Activated T-helper 1 cell treated with anti-CD3 and anti-CD28 coated beads, Interleukin-12 subunit alpha, Interleukin-12 subunit beta, Interleukin-2, Interleukin-4 antibody, amounts not matched to agents 30 ng/mL and 10 ng/mL and 1 ng/mL, durations not matched to agents 14 hours and 24 hours and 36 hours (primary cell): ENCODE measurements at regions not wholly inside any gene's neighbourhood (a gene's known extent, or its start where the extent isn't known, plus 50 kb on each side); places are given as distances from the start of the nearest gene placed in this dataset.
"Not testable (repeated sequence)": the region's sequence is repeated elsewhere in the genome, so short reads cannot be mapped to it uniquely, and the experiment has no call there.

Experiments used
- DNase-seq: peaks from one replicate; pipeline ENCODE4 v3.0.0; 2021; ENCODE audit warnings: low spot score
- H3K27ac Mint-ChIP-seq: one replicate; pipeline ENCODE4 v1.8.0; 2021; ENCODE audit warnings: mild to moderate bottlenecking, mixed read lengths
- H3K27me3 Mint-ChIP-seq: one replicate; pipeline ENCODE4 v1.8.0; 2022; ENCODE audit warnings: mild to moderate bottlenecking, moderate library complexity, mixed read lengths; ENCODE audit not compliant: insufficient read depth
- H3K36me3 Mint-ChIP-seq: one replicate; pipeline ENCODE4 v1.8.0; 2021; ENCODE audit warnings: low read depth, mixed read lengths
- H3K4me1 Mint-ChIP-seq: one replicate; pipeline ENCODE4 v1.8.0; 2021; ENCODE audit warnings: low read depth, mixed read lengths
- H3K4me3 Mint-ChIP-seq: one replicate; pipeline ENCODE4 v1.8.0; 2021; ENCODE audit warnings: mild to moderate bottlenecking, moderate library complexity, mixed read lengths
- H3K9me3 Mint-ChIP-seq: one replicate; pipeline ENCODE4 v1.8.0; 2021; ENCODE audit warnings: mixed read lengths
- intact Hi-C: fragments of 100-400 bp; cut with micrococcal nuclease; formaldehyde crosslinking; loops from one replicate; pipeline ENCODE4 v1.15.1; 2024

- intact Hi-C loops, result no loop called here
- H3K36me3 Mint-ChIP-seq, result no peaks in the 10 kb centered on the region
- DNase-seq, result no peak
- no peaks in the 10 kb centered on the region for H3K4me1 Mint-ChIP-seq
- no peaks in the 10 kb centered on the region for H3K27me3 Mint-ChIP-seq
- no peak overlapping the region for H3K4me3 Mint-ChIP-seq
- H3K9me3 Mint-ChIP-seq, result no peaks in the 10 kb centered on the region
- no peak overlapping the region for H3K27ac Mint-ChIP-seq
Observed at GRCh38 chr3:174538151-174538550, 321.0 kb upstream of the NAALADL2 start.

GRCh38 chr3:174540116-174540908, 318.8 kb upstream of the NAALADL2 start:
- Mint-ChIP-seq H3K36me3 (no peaks in the 10 kb centered on the region), H3K27ac (no peak overlapping the region), H3K4me3 (no peak overlapping the region), H3K4me1 (no peaks in the 10 kb centered on the region), H3K27me3 (no peaks in the 10 kb centered on the region), H3K9me3 (no peaks in the 10 kb centered on the region)
- intact Hi-C loops, result no loop called here
- no peak for DNase-seq

GRCh38 chr3:174541708-174542315, 317.3 kb upstream of the NAALADL2 start:
- no peak for DNase-seq
- H3K9me3 Mint-ChIP-seq, result no peaks in the 10 kb centered on the region
- no peak overlapping the region for H3K4me3 Mint-ChIP-seq
- no peaks in the 10 kb centered on the region for H3K27me3 Mint-ChIP-seq
- no peaks in the 10 kb centered on the region for H3K4me1 Mint-ChIP-seq
- no peaks in the 10 kb centered on the region for H3K36me3 Mint-ChIP-seq
- intact Hi-C loops, result no loop called here
- H3K27ac Mint-ChIP-seq, result no peak overlapping the region

DNA sequence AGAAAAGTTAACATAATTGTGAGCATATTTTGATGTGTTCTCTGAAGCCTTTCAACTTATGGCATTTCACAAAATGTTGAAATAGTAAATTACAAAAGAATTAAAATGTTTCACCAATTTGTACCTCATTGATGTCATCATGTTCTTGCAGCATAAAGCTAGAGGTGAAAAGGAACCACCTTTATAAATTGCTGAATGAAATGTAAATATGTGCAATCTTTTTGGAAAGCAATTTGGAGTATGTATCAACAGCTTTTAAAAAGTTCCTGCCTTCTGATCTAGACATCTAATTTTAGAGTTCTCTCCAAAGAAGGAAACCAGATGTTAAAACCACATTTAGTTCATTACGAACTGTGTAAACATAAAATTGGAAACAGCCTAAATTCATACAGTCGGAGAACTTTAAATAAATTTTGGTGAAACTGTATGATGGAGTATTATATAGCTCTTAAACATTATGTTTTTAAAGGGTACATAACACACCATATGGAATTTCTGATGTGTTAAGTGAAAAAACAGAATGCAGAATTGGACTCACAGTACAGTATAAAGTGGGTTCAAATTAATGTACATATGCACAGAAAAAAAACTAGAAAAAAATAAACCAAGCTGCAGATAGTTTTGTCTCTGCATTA, 311.2 kb upstream of the NAALADL2 start:
- intact Hi-C loops, result no loop called here
- H3K4me3 Mint-ChIP-seq, result no peak overlapping the region
- H3K9me3 Mint-ChIP-seq, result no peaks in the 10 kb centered on the region
- H3K27ac Mint-ChIP-seq, result no peak overlapping the region
- no peaks in the 10 kb centered on the region for H3K4me1 Mint-ChIP-seq
- no peak for DNase-seq
- H3K36me3 Mint-ChIP-seq, result no peaks in the 10 kb centered on the region
- no peaks in the 10 kb centered on the region for H3K27me3 Mint-ChIP-seq

DNA sequence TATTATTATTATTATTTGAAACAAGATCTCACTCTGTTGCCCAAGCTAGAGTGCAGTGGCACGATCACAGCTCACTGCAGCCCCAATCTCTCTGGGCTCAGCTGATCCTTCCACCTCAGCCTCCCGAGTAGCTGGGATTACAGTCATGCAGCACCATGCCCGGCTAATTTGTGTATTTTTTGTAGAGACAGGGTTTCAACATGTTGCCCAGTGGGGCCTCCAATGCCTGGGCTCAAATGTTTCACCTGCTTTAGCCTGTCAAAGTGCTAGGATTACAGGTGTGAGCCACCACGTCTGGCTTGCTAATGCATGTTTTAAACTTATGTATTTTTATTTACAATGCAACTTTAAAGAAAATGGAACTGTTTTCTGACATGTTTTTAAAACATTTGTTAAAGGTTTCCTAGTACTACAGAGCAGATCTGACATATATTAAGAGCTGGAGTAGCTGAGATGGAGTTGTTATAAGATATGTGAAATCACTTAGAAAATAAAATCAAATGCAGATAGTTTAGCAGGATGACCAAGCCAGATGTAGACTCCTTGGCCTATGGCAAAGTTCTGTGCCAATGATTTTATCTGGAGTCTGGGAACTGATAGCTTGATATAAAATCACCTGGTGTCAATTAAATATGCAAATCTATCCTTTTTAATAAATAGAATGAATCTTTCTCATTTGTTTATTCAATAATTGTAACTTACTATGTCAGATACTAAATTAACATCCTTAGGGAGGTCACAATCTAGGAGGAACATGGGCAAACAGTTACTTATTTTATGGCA, 310.1 kb upstream of the NAALADL2 start:
- Mint-ChIP-seq H3K36me3 (no peaks in the 10 kb centered on the region), H3K9me3 (no peaks in the 10 kb centered on the region), H3K27me3 (no peaks in the 10 kb centered on the region), H3K4me3 (no peak overlapping the region), H3K4me1 (no peaks in the 10 kb centered on the region), H3K27ac (no peak overlapping the region)
- DNase-seq, result no peak
- intact Hi-C loops, result no loop called here

- H3K4me3 Mint-ChIP-seq, result no peak overlapping the region
- no peak overlapping the region for H3K27ac Mint-ChIP-seq
- no peaks in the 10 kb centered on the region for H3K27me3 Mint-ChIP-seq
Observed at GRCh38 chr3:174581558-174581957, 277.6 kb upstream of the NAALADL2 start.

DNA sequence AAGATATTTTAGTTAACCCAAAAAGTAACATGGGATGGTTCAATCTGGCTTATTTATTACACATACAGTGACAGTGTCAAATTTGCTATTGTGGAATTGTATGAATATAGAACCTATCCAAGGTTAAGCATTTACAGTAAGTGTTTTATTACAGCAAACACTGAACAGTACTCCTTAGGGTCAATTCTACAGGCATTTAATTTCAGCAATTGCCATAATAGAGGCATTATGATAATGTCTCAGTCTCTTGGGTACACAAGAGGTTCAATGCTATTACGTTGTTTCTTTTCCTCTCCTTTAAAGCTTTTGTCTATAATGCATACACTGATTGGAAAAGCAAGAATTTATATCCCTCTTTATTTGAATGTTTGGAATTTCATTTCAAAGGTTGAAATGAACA, 275.7 kb upstream of the NAALADL2 start:
- no peak for DNase-seq
- intact Hi-C loops, result no loop called here
- H3K4me3 Mint-ChIP-seq, result no peak overlapping the region
- no peak overlapping the region for H3K27ac Mint-ChIP-seq
- no peaks in the 10 kb centered on the region for H3K9me3 Mint-ChIP-seq
- H3K4me1 Mint-ChIP-seq, result no peaks in the 10 kb centered on the region
- H3K36me3 Mint-ChIP-seq, result no peaks in the 10 kb centered on the region
- H3K27me3 Mint-ChIP-seq, result no peaks in the 10 kb centered on the region

More at GRCh38 chr3:174581558-174581957, 277.6 kb upstream of the NAALADL2 start:
- Mint-ChIP-seq H3K4me1 (no peaks in the 10 kb centered on the region), H3K36me3 (no peaks in the 10 kb centered on the region), H3K9me3 (no peaks in the 10 kb centered on the region)
- intact Hi-C loops, result no loop called here
- no peak for DNase-seq

DNA sequence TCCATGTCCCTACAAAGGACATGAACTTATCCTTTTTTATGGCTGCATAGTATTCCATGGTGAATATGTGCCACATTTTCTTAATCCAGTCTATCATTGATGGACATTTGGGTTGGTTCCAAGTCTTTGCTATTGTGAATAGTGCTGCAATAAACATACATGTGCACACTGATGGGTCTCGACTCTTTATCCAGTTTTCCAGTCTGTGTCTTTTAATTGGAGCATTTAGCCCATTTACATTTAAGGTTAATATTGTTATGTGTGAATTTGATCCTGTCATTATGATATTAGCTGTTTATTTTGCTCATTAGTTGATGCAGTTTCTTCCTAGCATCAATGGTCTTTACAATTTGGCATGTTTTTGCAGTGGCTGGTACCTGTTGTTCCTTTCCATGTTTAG, 272.0 kb upstream of the NAALADL2 start:
- H3K27me3 Mint-ChIP-seq, H3K4me1 Mint-ChIP-seq, H3K9me3 Mint-ChIP-seq, intact Hi-C loops, DNase-seq, H3K27ac Mint-ChIP-seq, H3K4me3 Mint-ChIP-seq, H3K36me3 Mint-ChIP-seq: not testable (repeated sequence)

GRCh38 chr3:174596447-174596982, 262.6 kb upstream of the NAALADL2 start:
- intact Hi-C loops, result no loop called here
- Mint-ChIP-seq H3K4me1 (no peaks in the 10 kb centered on the region), H3K9me3 (no peaks in the 10 kb centered on the region), H3K36me3 (no peaks in the 10 kb centered on the region), H3K4me3 (no peak overlapping the region), H3K27me3 (no peaks in the 10 kb centered on the region), H3K27ac (no peak overlapping the region)
- DNase-seq, result no peak

- Mint-ChIP-seq H3K4me3 (no peak overlapping the region), H3K36me3 (no peaks in the 10 kb centered on the region), H3K27me3 (no peaks in the 10 kb centered on the region), H3K27ac (no peak overlapping the region), H3K9me3 (no peaks in the 10 kb centered on the region), H3K4me1 (no peaks in the 10 kb centered on the region)
- DNase-seq, result no peak
- intact Hi-C loops, result no loop called here
Observed at GRCh38 chr3:174598885-174599439, 260.2 kb upstream of the NAALADL2 start.

- intact Hi-C loops, result no loop called here
- no peaks in the 10 kb centered on the region for H3K36me3 Mint-ChIP-seq
- H3K27me3 Mint-ChIP-seq, result no peaks in the 10 kb centered on the region
- H3K4me1 Mint-ChIP-seq, result no peaks in the 10 kb centered on the region
- no peak overlapping the region for H3K4me3 Mint-ChIP-seq
- DNase-seq, result no peak
- H3K27ac Mint-ChIP-seq, result no peak overlapping the region
- H3K9me3 Mint-ChIP-seq, result peaks cover 4% of the 10 kb centered on the region
Observed at GRCh38 chr3:174613173-174613572, 246.0 kb upstream of the NAALADL2 start.

DNA sequence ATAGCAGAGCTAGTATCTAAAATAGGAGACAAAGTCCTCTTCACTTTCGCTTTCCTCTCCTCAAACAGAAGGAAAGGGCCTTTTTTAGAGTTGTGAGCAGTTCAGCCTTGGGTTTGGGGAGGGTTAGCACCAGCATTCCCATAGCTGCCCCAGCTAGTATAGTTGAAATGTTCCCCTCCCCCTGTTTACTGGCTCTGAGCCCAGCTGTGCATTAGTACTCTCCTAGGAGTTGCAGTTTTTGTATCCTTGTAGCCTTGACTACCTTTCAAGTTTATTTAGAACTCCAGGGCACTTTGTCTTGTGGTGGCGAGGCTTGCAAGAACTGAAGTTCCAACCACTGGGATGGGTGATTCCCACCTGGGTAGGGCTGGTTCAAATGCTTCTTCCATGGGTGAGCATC, 245.1 kb upstream of the NAALADL2 start:
- H3K27me3 Mint-ChIP-seq, result no peaks in the 10 kb centered on the region
- H3K4me1 Mint-ChIP-seq, result no peaks in the 10 kb centered on the region
- H3K4me3 Mint-ChIP-seq, result no peak overlapping the region
- no peaks in the 10 kb centered on the region for H3K36me3 Mint-ChIP-seq
- H3K9me3 Mint-ChIP-seq, result peaks cover 4% of the 10 kb centered on the region
- no peak overlapping the region for H3K27ac Mint-ChIP-seq
- intact Hi-C loops, result no loop called here
- DNase-seq, result no peak
